Neural progenitor cell (in vitro differentiated cells): ENCODE measurements at regions not wholly inside any gene's neighbourhood (a gene's known extent, or its start where the extent isn't known, plus 50 kb on each side); places are given as distances from the start of the nearest gene placed in this dataset.
A peak's percentile ranks its signal among the peaks of the same experiment; 100 is the strongest.

Experiments
- DNase-seq: peaks from one replicate; pipeline ENCODE4 v3.0.0-alpha.2; 2016; ENCODE audit warnings: low spot score
- H2AFZ ChIP-seq: fragments of 200-600 bp; sonication (generic); replicated peaks from 2 replicates; pipeline ENCODE4 v1.6.1; 2016; ENCODE audit warnings: antibody characterized with exemption
- H3F3A ChIP-seq: fragments of 200-600 bp; sonication (generic); 2 replicates; pipeline ENCODE4 v1.6.1; 2016; ENCODE audit warnings: antibody characterized with exemption, low read depth
- H3K27ac ChIP-seq: fragments of 200-600 bp; sonication (generic); 2 replicates; pipeline ENCODE4 v1.5.1; 2016; ENCODE audit warnings: mild to moderate bottlenecking
- H3K27me3 ChIP-seq: fragments of 200-600 bp; sonication (generic); 2 replicates; pipeline ENCODE4 v1.6.1; 2016; ENCODE audit warnings: mild to moderate bottlenecking, moderate library complexity
- H3K36me3 ChIP-seq: fragments of 200-600 bp; sonication (generic); 2 replicates; pipeline ENCODE4 v1.5.1; 2016
- H3K4me1 ChIP-seq: fragments of 200-600 bp; sonication (generic); 2 replicates; pipeline ENCODE4 v1.6.1; 2016; ENCODE audit warnings: mixed run types
- H3K4me2 ChIP-seq: fragments of 200-600 bp; sonication (generic); 2 replicates; pipeline ENCODE4 v1.6.1; 2016
- H3K4me3 ChIP-seq: fragments of 200-600 bp; sonication (generic); 2 replicates; pipeline ENCODE4 v1.5.1; 2016
- H3K79me2 ChIP-seq: fragments of 200-600 bp; sonication (generic); 2 replicates; pipeline ENCODE4 v1.6.1; 2016; ENCODE audit warnings: low read depth
- H3K9ac ChIP-seq: fragments of 200-600 bp; sonication (generic); 2 replicates; pipeline ENCODE4 v1.6.1; 2016
- H3K9me3 ChIP-seq: fragments of 200-600 bp; sonication (generic); 2 replicates; pipeline ENCODE4 v1.5.1; 2016; ENCODE audit warnings: low read depth
- H4K20me1 ChIP-seq: fragments of 200-600 bp; sonication (generic); 2 replicates; pipeline ENCODE4 v1.6.1; 2016; ENCODE audit warnings: low read depth
- H3K27ac Mint-ChIP-seq: 3 replicates; pipeline ENCODE4 v1.8.0; 2021; ENCODE audit warnings: mixed read lengths
- H3K27me3 Mint-ChIP-seq: 2 replicates; pipeline ENCODE4 v1.8.0; 2022; ENCODE audit warnings: low read depth, mild to moderate bottlenecking, inconsistent platforms, moderate library complexity, mixed read lengths; ENCODE audit not compliant: insufficient read depth
- H3K36me3 Mint-ChIP-seq: 3 replicates; pipeline ENCODE4 v1.8.0; 2021; ENCODE audit warnings: mixed read lengths
- H3K4me1 Mint-ChIP-seq: 3 replicates; pipeline ENCODE4 v1.8.0; 2021; ENCODE audit warnings: mixed read lengths
- H3K4me3 Mint-ChIP-seq: 3 replicates; pipeline ENCODE4 v1.8.0; 2021; ENCODE audit warnings: mild to moderate bottlenecking, moderate library complexity, mixed read lengths
- H3K9me3 Mint-ChIP-seq: 3 replicates; pipeline ENCODE4 v1.8.0; 2020; ENCODE audit warnings: mixed read lengths
- EZH2 ChIP-seq: fragments of 200-600 bp; sonication (generic); IDR thresholded peaks from 2 replicates; pipeline ENCODE4 v1.6.1; 2017; ENCODE audit warnings: antibody characterized with exemption, mild to moderate bottlenecking, moderate library complexity
- EZH2phosphoT487 ChIP-seq: fragments of 200-600 bp; sonication (generic); IDR thresholded peaks from 2 replicates; pipeline ENCODE4 v1.6.1; 2017; ENCODE audit warnings: antibody characterized with exemption
- TF ChIP-seq, protein P1 (sequence below): fragments of 200-600 bp; sonication (generic); IDR thresholded peaks from 2 replicates; pipeline ENCODE4 v1.5.1; 2017; ENCODE audit warnings: antibody characterized with exemption, mild to moderate bottlenecking

- H3K4me2 ChIP-seq, result no peak overlapping the region
- no peak overlapping the region for H3K27ac Mint-ChIP-seq
- no peak for TF ChIP-seq EZH2
- TF ChIP-seq, protein P1, sequence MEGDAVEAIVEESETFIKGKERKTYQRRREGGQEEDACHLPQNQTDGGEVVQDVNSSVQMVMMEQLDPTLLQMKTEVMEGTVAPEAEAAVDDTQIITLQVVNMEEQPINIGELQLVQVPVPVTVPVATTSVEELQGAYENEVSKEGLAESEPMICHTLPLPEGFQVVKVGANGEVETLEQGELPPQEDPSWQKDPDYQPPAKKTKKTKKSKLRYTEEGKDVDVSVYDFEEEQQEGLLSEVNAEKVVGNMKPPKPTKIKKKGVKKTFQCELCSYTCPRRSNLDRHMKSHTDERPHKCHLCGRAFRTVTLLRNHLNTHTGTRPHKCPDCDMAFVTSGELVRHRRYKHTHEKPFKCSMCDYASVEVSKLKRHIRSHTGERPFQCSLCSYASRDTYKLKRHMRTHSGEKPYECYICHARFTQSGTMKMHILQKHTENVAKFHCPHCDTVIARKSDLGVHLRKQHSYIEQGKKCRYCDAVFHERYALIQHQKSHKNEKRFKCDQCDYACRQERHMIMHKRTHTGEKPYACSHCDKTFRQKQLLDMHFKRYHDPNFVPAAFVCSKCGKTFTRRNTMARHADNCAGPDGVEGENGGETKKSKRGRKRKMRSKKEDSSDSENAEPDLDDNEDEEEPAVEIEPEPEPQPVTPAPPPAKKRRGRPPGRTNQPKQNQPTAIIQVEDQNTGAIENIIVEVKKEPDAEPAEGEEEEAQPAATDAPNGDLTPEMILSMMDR, result no peak
- no peak for TF ChIP-seq EZH2phosphoT487
- H3K4me1 ChIP-seq, result peaks cover 18% of the 10 kb centered on the region
- no peak overlapping the region for H2AFZ ChIP-seq
- H3K4me3 Mint-ChIP-seq, result no peak overlapping the region
- no peak overlapping the region for H3K4me3 ChIP-seq
- H3K9me3 ChIP-seq, result no peaks in the 10 kb centered on the region
- no peaks in the 10 kb centered on the region for H3K36me3 Mint-ChIP-seq
- no peaks in the 10 kb centered on the region for H3K27me3 ChIP-seq
- no peak overlapping the region for H3K9ac ChIP-seq
- peaks cover 11% of the 10 kb centered on the region for H3K27me3 Mint-ChIP-seq
- H4K20me1 ChIP-seq, result no peaks in the 10 kb centered on the region
- H3F3A ChIP-seq, result peaks cover 6% of the 10 kb centered on the region
- DNase-seq, result no peak
- peaks cover 2% of the 10 kb centered on the region for H3K9me3 Mint-ChIP-seq
- H3K27ac ChIP-seq, result no peak overlapping the region
- H3K36me3 ChIP-seq, result no peaks in the 10 kb centered on the region
- H3K79me2 ChIP-seq, result no peaks in the 10 kb centered on the region
- peaks cover 11% of the 10 kb centered on the region for H3K4me1 Mint-ChIP-seq
Measured at GRCh38 chr16:65869261-65869660, 497.2 kb upstream of the CDH5 start.

DNA sequence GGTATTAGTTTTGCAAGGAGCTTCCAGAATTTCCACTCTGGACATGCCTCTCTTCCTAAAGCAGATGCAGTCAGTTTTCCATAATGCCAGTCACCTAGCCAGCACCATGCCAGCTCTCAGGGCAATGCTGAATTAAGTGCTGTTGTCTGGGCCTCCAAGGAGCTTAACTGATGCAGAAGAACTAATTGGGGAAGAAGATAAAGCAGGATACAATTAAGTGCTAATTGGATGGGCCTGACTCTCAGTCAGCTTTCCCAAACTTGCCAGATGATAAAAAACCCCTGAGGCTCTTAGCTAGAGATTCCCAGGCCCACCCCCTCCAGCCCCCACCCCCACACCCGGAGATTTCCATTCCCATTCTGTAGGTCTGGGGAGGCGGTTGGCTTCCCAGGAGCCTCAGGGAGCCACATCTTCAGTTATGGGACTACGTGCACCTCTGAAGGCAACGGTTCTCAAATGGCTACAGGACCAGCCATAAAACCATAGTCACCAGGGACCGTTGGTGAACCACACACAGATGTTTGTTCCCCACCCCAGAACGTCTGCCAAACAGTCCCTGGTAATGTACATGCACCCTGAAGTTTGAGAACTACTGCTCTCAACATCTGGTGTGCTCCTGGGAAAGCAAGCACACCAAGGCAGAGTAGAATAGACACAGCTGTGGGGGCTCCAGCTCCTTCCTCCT is 499.1 kb upstream of the CDH5 start:
- Histone ChIP-seq H4K20me1 (no peaks in the 10 kb centered on the region), H3K27me3 (no peaks in the 10 kb centered on the region), H3F3A (peaks cover 6% of the 10 kb centered on the region), H3K4me2 (peak overlapping the region; percentile 36), H3K4me3 (no peak overlapping the region), H2AFZ (no peak overlapping the region), H3K4me1 (peaks cover 18% of the 10 kb centered on the region), H3K79me2 (no peaks in the 10 kb centered on the region), H3K27ac (peak overlapping the region; percentile 20), H3K9ac (no peak overlapping the region), H3K36me3 (no peaks in the 10 kb centered on the region), H3K9me3 (no peaks in the 10 kb centered on the region)
- Mint-ChIP-seq H3K4me3 (no peak overlapping the region), H3K4me1 (peaks cover 8% of the 10 kb centered on the region), H3K36me3 (no peaks in the 10 kb centered on the region), H3K27me3 (peaks cover 15% of the 10 kb centered on the region), H3K9me3 (peaks cover 7% of the 10 kb centered on the region), H3K27ac (no peak overlapping the region)
- DNase-seq, result peak; percentile 53
- TF ChIP-seq, protein P1, result no peak

- H3K9ac ChIP-seq, result no peak overlapping the region
- no peak overlapping the region for H2AFZ ChIP-seq
- no peak overlapping the region for H3K4me3 Mint-ChIP-seq
- no peaks in the 10 kb centered on the region for H3K36me3 Mint-ChIP-seq
- H4K20me1 ChIP-seq, result no peaks in the 10 kb centered on the region
- H3K27me3 ChIP-seq, result no peaks in the 10 kb centered on the region
- H3K27me3 Mint-ChIP-seq, result peaks cover 10% of the 10 kb centered on the region
- H3K4me3 ChIP-seq, result no peak overlapping the region
- no peak for DNase-seq
- no peaks in the 10 kb centered on the region for H3K36me3 ChIP-seq
- no peaks in the 10 kb centered on the region for H3K4me1 Mint-ChIP-seq
- H3K27ac ChIP-seq, result no peak overlapping the region
- no peak overlapping the region for H3K27ac Mint-ChIP-seq
- H3K4me2 ChIP-seq, result no peak overlapping the region
- peaks cover 18% of the 10 kb centered on the region for H3K4me1 ChIP-seq
- TF ChIP-seq, protein P1, result no peak
- TF ChIP-seq EZH2 (no peak), EZH2phosphoT487 (no peak)
- peaks cover 7% of the 10 kb centered on the region for H3K9me3 Mint-ChIP-seq
- peaks cover 6% of the 10 kb centered on the region for H3F3A ChIP-seq
- H3K79me2 ChIP-seq, result no peaks in the 10 kb centered on the region
- no peaks in the 10 kb centered on the region for H3K9me3 ChIP-seq
Measured at GRCh38 chr16:65863236-65863635, 503.3 kb upstream of the CDH5 start.
